HL-60/S4 treated with retinoic acid at 250 ng/mL for 4 days and 3 days (cell line): ENCODE measurements at regions not wholly inside any gene's neighbourhood (a gene's known extent, or its start where the extent isn't known, plus 50 kb on each side); places are given as distances from the start of the nearest gene placed in this dataset.

Experiments
- in situ Hi-C: fragments of 300-500 bp; cut with MboI; formaldehyde crosslinking; loops from 2 replicates; pipeline ENCODE4 v1.7.0; 2022; ENCODE audit warnings: low sequenced_read_pairs

GRCh38 chr2:82893190-82893589, 1565.9 kb downstream of the SUCLG1 start:
- in situ Hi-C loops, result no loop called here

DNA sequence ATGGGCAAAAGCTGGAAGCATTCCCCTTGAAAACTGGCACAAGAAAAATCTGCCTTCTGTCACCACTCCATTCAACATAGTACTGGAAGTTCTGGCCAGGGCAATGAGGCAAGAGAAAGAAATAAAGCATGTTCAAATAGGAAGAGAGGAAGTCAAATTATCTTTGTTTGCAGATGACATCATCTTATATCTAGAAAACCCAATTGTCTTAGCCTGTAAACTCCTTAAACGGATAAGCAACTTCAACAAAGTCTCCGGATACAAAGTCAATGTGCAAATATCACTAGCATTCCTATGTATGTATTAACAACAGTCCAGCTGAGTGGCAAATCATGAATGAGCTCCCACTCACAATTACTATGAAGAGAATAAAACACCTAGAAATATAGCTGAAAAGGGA, 1579.3 kb downstream of the SUCLG1 start:
- in situ Hi-C loops, result no loop called here

DNA sequence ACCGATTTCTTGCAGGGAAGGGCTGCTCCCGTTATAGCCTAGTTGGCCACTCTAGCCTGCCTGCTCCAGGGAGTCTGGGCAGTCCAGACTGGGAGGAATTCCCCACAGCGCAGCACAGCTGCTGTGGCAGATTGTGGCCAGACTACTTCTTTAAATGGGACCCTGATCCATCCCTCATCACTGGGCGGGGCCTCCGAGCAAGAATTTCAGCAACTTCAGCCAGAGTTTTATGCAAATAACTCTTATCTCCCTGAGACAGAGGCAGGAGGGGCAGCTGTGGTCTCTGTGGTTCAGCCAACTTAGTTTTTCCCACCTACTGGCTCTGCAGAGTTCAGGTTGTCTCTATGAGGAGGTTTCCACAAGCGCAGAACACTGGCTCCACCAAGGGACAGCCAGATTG, 1583.2 kb downstream of the SUCLG1 start:
- in situ Hi-C loops, result no loop called here

- in situ Hi-C loops, result no loop called here
These were observed 1601.1 kb downstream of the SUCLG1 start for GRCh38 chr2:82857967-82858366.

DNA sequence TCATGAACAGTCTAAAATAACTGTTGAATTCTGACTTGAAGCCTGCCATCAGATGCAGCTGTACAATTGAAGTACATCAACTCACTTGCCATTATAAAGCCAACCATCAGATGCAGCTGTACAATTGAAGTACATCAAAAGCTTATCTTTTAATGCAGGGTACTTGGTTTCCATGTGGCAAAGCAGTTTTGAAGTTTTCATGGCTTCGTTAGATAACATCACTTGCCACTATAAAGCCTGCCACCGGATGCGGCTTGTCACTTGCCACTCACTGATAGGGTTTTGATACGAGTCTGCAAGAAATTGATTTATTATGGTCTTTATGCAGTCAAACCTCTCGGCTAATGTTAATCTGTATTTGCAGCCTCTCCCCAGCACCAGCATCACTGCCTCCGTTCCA, 1605.8 kb downstream of the SUCLG1 start:
- in situ Hi-C loops, result no loop called here

DNA sequence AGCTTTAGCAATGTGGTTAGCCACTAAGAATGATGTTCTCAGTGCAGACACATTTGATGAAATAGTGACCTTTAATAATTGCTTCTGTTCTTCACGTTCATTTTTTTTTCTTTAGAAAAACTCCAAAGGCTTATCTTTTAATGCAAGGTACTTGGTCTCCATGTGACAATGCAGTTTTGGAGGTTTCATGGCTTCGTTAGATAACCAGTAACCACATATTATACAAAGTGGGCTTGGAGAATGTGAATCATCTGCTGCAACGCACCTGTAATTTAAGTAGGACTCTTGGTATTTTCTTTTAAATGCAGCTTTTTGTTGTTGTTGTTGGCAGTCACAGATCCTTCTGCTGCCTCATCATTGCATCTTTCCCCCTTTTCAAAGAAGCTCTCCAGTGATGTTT, 1606.3 kb downstream of the SUCLG1 start:
- in situ Hi-C loops, result no loop called here

DNA sequence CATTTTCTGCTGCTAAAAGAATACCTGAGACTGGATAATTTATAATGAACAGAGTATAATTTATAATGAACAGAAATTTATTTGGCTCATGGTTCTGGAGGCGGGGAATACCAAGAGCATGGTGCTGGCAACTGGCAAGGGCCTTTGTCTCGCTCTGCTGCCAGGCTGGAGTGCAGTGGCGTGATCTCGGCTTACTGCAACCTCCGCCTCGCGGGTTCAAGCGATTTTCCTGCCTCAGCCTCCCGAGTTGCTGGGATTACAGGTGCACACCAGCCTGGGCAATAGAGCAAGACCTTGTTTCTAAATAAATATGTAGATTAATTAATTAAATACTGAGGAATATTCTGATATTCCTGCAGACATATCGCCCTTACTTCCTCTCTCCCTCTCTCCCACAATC, 1610.8 kb downstream of the SUCLG1 start:
- in situ Hi-C loops, result no loop called here

DNA sequence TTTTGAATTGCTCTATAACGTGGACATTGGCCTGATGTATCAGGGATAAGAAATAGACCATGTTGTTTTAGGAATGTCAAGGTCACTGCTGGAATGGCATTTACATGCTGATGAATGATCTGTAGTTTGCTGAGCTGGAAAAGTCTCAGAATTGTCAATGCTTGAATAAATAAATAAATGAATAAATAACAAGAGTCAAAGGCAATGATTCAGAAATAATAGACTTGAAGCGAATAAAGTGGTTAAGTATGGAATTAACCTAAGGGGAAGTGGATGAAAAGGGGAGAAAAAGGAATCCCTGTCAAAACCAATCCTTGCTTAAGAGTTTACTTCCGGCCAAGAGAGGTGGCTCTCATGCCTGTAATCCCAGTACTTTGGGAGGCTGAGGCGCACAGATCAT, 1620.0 kb downstream of the SUCLG1 start:
- in situ Hi-C loops, result no loop called here

GRCh38 chr2:82837588-82838304, 1621.3 kb downstream of the SUCLG1 start:
- in situ Hi-C loops, result no loop called here

DNA sequence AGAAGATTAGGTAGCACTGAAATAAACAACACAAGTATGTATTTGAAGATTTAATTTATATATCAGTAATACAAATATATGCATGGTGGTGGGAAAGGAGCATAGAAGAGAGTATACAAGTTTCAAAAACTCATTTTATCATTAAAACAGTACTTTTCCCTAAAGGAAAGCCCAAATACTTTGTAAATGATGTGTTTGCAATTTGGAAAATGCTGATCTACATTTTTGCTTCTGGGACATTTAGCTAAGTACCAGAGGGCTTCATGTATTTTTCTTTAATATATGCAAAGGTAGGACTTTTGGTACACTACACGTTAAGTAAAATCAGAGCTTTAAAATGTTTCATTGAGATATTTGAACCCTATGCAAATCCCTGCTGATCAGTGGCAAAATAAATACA, 1624.2 kb downstream of the SUCLG1 start:
- in situ Hi-C loops, result no loop called here

- in situ Hi-C loops, result no loop called here
These were observed 1631.7 kb downstream of the SUCLG1 start for GRCh38 chr2:82827426-82827825.

DNA sequence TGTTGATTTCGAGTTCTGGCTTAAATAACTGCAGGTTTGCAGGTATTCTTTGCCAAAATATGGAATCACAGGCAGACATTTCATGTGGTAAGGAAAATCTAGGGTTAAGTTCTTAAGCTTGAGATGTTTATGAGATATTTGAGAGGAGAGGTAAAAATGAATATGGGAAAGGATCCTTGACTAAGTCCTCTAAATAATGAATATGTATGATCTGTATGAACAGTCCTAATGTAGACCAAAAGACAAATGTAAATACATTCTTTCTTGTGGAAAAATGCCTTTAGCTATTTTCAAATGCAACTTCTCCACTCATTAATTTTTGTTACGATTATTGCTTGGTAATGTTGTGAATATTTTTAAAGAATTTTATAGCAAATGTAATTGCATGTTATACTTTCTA, 1632.6 kb downstream of the SUCLG1 start:
- in situ Hi-C loops, result no loop called here

DNA sequence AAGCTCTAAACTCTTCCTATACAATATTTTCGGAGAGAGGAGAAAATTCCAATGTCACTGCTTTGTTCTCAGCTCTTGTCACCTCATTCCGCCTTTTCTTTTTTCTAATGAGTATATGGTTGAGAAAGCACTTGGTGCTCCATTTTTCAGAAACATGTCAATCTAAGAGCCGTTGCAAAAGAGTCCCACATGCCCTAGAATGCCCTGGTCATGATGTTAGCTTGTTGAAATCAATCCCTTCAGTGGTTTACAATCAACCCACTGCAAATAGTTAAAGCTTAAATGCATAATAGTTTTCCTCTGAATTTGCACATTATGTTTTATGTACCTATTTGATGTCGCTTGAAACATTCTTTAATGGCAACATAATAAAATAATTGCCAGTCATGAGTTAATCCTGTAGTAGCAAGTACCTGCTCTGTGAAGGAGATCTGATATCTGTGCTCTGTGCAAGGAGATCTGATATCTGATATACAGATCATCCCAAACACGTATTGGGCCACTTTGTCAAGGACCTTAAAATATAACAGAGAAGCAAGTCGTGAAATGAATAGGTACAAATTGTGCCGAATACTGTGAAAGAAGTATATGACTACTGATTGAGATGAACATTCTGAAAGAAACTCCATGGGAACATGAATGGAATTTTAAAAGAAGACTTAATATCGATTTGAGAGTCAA, 1633.5 kb downstream of the SUCLG1 start:
- in situ Hi-C loops, result no loop called here

DNA sequence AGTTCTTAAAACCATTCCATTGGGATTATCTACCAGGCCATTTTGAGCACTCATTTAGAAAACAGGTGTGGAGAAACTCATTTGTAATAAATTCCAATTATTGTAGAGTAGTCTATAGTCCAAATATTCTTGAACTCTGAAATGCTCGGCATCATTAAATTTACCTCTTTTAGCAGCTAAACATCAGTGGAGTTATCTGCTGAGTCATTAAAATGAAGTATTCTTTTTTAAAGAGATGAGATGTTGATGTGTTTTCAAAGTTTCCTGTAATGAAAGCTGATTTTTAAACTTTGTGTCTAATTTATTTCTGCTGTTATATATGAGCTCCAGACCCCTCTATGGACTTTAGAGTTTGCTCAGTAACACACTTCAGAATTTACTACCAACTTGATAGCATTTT, 1635.2 kb downstream of the SUCLG1 start:
- in situ Hi-C loops, result no loop called here

- in situ Hi-C loops, result no loop called here
These were observed 1639.1 kb downstream of the SUCLG1 start for GRCh38 chr2:82819951-82820350.

GRCh38 chr2:82814146-82814545, 1644.9 kb downstream of the SUCLG1 start:
- in situ Hi-C loops, result no loop called here

DNA sequence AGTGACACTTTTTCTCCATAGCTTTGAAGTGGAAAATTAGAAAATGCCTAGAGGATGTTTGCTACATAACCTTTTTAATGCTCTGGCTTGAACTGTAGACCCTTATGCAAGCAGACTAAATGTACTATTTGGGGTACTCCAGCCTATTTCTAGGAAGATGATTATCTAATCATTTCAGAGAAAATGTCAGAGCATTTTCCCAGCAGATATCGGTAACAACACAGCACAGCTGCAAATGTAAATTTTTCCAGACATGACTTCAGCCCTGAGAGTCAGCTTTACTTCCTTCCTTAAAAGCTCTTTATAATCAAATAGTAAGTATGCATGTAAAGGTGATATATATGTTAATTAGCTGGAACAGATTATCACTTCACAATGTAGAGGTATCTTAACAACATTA, 1647.1 kb downstream of the SUCLG1 start:
- in situ Hi-C loops, result no loop called here

DNA sequence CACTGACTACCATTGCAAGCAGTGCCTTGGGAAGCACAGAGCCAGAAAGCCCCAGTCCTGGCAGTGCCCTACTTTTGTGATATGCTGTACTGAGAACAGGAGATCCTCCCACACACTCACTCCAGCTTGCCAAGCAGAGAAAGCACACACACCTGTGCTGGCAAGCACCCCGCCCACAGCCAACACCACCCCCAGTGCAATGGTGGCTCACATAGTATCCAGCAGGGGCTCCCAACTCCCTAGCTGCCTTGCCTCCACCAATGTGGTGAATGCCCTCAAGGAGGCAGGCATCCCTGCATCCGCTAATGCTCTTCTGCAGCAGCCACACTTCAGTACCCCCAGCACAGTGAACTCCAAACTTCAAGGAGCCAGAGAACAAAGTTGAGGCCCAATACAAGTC, 1655.8 kb downstream of the SUCLG1 start:
- in situ Hi-C loops, result no loop called here

- in situ Hi-C loops, result no loop called here
These were observed 1661.6 kb downstream of the SUCLG1 start for GRCh38 chr2:82797469-82797868.

- in situ Hi-C loops, result no loop called here
These were observed 1662.9 kb downstream of the SUCLG1 start for GRCh38 chr2:82796132-82796531.

DNA sequence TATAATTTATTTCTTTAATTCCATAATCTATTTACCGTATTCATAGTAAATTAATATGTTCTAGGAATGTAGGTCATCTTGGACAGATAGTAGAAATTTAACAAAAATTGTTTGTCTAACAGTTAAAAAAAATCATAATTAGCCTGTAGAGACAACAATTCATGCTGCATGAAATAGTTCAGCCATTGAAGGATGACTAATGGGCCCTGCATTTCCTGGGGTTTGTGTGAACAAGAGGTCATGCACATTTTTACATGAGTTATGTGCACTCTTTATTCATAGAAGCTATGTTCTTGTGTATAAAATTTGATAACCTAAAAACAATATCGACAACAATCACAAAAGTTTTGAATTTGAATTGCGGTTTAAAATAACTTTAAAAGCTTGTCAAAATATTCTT, 1663.6 kb downstream of the SUCLG1 start:
- in situ Hi-C loops, result no loop called here

- in situ Hi-C loops, result no loop called here
These were observed 1665.2 kb downstream of the SUCLG1 start for GRCh38 chr2:82793711-82794435.
